ENCODE measurements at regions not wholly inside any gene's neighbourhood (a gene's known extent, or its start where the extent isn't known, plus 50 kb on each side); places are given as distances from the start of the nearest gene placed in this dataset.

- TF ChIP-seq EZH2 (IDR thresholded peaks at IDR 0.05; ENCODE audit: low read length, missing control alignments): no peak
- TF ChIP-seq CTCF (conservative IDR thresholded peaks at IDR 0.05 in 1 of 2, IDR thresholded peaks at IDR 0.05 in 1 of 2; ENCODE audit: low read depth in 1 of 2, low read length in 2 of 2): no peak
Observed at GRCh38 chr2:14941151-14941631, 308.7 kb downstream of the LRATD1 start.
